ENCODE measurements at regions not wholly inside any gene's neighbourhood (a gene's known extent, or its start where the extent isn't known, plus 50 kb on each side); places are given as distances from the start of the nearest gene placed in this dataset.

DNA sequence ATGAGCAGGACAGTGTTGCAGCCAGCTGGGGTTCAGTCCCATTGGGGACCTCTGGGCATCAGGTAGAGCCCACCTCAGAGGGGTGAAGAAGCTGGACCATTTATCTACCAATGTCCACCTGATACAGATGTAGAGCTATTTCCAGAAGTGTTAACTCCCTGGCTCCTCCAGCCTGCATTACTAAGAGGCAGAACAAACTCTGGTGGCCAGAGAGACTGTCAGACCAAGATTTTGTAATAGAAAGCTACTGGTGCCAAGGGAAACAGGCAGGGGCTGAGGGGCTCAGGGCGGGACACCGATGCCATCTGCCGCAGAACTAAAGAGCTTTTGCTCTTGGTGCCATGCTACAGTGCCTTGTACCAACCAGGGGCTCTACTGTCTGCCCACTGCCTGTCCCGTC lies 268.2 kb upstream of the HABP2 start:
- intact Hi-C loops (cut with DNase I), result loop anchor here in 1 of 2 donors (10.0 kb wide), 2 partner anchors 170 to 1340 kb away; no protein-coding TSS in a partner anchor

GRCh38 chr10:113285305-113285704 lies 267.5 kb upstream of the HABP2 start:
- DNase-seq (ENCODE audit: low spot score), result no peak
- intact Hi-C loops (cut with DNase I), result loop anchor here in 1 of 2 donors (10.0 kb wide), 2 partner anchors 169 to 1341 kb away; no protein-coding TSS in a partner anchor

More for the DNA sequence above, 268.2 kb upstream of the HABP2 start:
- DNase-seq (ENCODE audit: low spot score), result no peak

- intact Hi-C loops (cut with DNase I), result loop anchor here in 1 of 2 donors (10.0 kb wide), 2 partner anchors 167 to 1343 kb away; no protein-coding TSS in a partner anchor
- no peak for DNase-seq (ENCODE audit: low spot score)
These were observed 265.3 kb upstream of the HABP2 start for GRCh38 chr10:113287592-113287991.

DNA sequence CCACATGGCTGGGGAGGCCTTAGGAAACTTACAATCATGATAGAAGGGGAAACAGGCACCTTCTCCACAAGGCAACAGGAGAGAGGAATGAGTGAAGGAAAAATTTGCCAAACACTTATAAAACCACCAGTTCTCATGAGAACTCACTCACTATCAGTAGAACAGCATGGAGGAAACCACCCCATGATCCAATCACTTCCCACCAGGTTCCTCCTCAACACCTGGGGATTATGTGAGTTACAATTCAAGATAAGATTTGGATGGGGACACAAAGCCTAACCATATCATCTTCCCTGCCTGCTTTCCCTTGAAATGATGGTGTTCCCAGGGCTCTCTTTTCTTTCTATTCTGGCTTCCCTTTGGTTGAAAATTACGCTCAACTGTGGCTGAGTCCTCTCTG lies 262.7 kb upstream of the HABP2 start:
- intact Hi-C loops (cut with DNase I), result no loop called here

DNA sequence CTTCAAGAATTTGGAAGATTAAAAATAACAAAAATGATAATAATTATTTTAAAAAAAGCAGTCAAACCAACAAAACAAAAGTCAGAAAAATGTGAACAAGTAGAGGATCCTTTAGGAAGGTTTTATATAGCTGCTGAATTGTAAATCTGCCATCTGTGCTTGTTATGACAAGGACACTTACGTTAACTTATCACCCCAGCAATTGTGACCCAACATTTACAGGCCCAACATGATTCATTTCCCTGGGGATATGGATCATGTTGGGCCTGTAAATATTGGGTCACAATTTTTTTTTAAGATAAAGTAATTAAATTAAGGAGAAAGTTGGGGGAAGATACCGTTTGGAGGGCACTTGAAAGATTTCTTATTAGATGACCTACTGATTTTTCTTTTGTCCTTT lies 261.4 kb upstream of the HABP2 start:
- no peak for DNase-seq (ENCODE audit: low spot score)
- intact Hi-C loops (cut with DNase I), result no loop called here

More for the DNA sequence above, 262.7 kb upstream of the HABP2 start:
- DNase-seq (ENCODE audit: low spot score), result no peak

- DNase-seq (ENCODE audit: low spot score), result no peak
- intact Hi-C loops (cut with DNase I), result no loop called here
These were observed 260.8 kb upstream of the HABP2 start for GRCh38 chr10:113292086-113292485.

GRCh38 chr10:113292743-113293142 lies 260.1 kb upstream of the HABP2 start:
- intact Hi-C loops (cut with DNase I), result no loop called here
- no peak for DNase-seq (ENCODE audit: low spot score)

DNA sequence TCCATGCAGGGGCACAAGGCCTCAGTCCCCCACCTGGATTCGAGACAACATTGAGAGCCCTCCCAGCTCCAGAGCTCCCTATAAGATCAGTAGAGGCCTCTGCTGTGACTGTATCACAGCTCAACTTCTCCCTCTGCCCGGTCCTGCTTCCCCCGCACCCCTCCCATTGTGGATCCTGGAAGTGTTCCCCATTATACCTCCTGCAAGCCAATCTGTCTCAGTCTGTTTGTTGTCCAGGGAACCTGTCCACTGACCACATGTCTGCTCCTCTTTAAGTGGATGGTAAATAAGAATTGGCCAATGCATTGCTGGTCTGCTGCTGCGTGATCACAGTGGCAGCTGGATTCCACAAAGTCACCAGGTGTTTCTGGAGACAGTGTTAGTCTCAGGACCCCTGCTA lies 259.7 kb upstream of the HABP2 start:
- intact Hi-C loops (cut with DNase I), result no loop called here
- no peak for DNase-seq (ENCODE audit: low spot score)

- intact Hi-C loops (cut with DNase I), result no loop called here
- DNase-seq (ENCODE audit: low spot score), result no peak
These were observed 258.0 kb upstream of the HABP2 start for GRCh38 chr10:113294868-113295267.

GRCh38 chr10:113297226-113297625 lies 255.6 kb upstream of the HABP2 start:
- intact Hi-C loops (cut with DNase I), result no loop called here
- no peak for DNase-seq (ENCODE audit: low spot score)

DNA sequence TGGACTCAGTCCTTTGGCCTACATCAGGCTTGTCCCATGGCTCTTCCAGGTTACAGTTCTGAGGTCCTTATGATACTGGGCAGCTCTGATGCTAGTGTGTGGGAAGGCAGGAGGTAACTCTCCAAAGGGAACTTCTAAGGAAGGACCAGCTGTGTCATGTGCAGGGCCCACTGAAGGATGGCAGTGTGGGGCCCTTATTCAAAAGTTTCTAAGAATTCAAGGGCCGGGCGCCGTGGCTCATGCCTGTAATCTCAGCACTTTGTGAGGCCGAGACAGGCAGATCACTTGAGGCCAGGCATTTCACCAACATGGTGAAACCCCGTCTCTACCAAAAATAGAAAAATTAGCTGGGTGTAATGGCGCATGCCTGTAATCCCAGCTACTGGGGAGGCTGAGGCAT lies 254.2 kb upstream of the HABP2 start:
- no peak for DNase-seq (ENCODE audit: low spot score)
- intact Hi-C loops (cut with DNase I), result no loop called here

DNA sequence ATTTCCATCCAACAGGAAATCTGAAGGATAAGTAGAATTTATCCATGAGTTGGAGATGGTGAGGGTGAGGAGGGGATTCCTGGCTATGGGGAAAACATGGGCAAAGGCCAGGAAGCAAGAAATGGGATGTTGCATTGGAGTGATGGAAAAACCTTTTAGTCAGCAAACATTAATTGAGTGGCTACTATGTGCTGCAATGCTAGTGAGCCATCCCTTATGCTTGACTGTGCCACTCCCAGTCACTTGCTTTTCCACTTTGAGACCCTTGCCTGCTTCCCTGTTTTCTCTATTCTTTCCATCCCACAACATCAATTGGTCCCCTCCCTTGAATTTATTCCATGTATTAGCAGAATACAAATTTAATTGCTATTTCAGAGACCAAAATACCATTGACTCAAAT lies 252.7 kb upstream of the HABP2 start:
- intact Hi-C loops (cut with DNase I), result no loop called here

DNA sequence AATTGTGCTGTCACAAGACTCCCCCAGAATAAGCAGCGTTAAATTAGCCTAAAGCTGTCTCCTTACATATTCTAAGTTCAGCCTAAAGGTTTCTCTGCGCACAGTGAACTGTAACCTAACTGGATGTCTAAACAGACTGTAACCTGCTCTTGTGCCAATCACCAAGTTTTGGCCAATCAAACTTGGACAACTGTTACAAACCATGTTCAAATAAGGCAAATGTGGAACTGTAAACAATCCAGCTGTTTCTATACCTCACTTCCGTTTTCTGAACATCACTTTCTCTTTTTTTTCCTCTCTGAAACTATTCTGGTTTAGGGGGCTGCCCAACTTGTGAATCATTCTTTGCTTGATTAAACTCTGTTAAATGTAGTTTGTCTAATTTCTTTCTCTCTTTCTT lies 252.2 kb upstream of the HABP2 start:
- no peak for DNase-seq (ENCODE audit: low spot score)
- intact Hi-C loops (cut with DNase I), result no loop called here

More for the DNA sequence above, 252.7 kb upstream of the HABP2 start:
- no peak for DNase-seq (ENCODE audit: low spot score)

GRCh38 chr10:113301342-113301984 lies 251.4 kb upstream of the HABP2 start:
- DNase-seq (ENCODE audit: low spot score), result no peak
- intact Hi-C loops (cut with DNase I), result no loop called here

GRCh38 chr10:113302062-113302461 lies 250.8 kb upstream of the HABP2 start:
- DNase-seq (ENCODE audit: low spot score), result no peak
- intact Hi-C loops (cut with DNase I), result no loop called here

DNA sequence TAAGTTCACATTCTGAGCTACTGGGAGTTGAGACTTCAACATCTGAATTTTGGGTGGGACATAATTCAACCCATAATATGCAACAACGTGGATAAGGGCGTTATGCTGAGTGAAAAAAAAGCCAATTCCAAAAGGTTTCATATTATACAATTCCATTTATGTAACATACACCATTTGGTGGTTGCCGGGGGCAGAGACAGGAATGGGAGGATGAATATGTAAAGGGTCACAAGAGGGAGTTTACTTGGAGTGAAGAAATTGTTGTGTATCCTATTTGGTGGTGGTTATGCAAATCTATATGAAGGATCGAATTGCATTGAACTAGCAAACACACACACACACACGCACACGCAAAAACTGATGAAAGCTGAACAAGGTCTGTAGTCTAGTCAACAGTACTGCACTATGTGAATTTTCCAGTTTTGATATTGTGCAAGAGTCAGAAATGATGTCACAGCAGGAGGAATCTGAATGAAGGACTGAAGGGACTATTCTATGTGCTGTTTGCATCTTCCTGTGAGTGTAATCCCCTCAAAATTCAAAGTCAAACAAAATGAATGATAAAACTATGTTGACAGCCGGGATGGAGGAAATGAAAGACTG lies 249.2 kb upstream of the HABP2 start:
- intact Hi-C loops (cut with DNase I), result no loop called here
- DNase-seq (ENCODE audit: low spot score), result no peak

GRCh38 chr10:113304726-113305125 lies 248.1 kb upstream of the HABP2 start:
- intact Hi-C loops (cut with DNase I), result no loop called here

GRCh38 chr10:113305871-113306270 lies 247.0 kb upstream of the HABP2 start:
- intact Hi-C loops (cut with DNase I), result no loop called here
- DNase-seq (ENCODE audit: low spot score), result no peak

More at GRCh38 chr10:113304726-113305125, 248.1 kb upstream of the HABP2 start:
- no peak for DNase-seq (ENCODE audit: low spot score)

DNA sequence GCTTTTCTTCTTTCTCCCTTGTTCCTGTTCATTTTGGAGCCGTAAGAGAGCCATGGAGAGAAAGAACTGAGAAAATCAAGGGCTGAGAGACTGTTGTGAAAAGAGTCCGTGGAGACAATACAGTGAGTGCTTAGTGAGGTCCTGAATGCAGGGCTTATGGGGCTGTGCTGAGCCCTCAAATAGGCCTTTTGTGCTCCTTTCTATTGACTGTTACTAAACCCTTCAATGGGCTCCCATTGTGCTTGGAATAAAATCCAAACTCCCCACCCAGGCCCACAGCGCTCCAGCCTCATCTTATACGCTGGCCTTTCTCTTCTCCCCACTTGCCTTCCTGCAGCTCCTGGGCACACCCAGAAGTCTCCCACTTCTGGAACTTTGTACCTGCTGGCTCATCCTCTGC lies 243.1 kb upstream of the HABP2 start:
- intact Hi-C loops (cut with DNase I), result no loop called here
- no peak for DNase-seq (ENCODE audit: low spot score)

GRCh38 chr10:113310347-113310746 lies 242.5 kb upstream of the HABP2 start:
- intact Hi-C loops (cut with DNase I), result no loop called here
- DNase-seq (ENCODE audit: low spot score), result no peak

DNA sequence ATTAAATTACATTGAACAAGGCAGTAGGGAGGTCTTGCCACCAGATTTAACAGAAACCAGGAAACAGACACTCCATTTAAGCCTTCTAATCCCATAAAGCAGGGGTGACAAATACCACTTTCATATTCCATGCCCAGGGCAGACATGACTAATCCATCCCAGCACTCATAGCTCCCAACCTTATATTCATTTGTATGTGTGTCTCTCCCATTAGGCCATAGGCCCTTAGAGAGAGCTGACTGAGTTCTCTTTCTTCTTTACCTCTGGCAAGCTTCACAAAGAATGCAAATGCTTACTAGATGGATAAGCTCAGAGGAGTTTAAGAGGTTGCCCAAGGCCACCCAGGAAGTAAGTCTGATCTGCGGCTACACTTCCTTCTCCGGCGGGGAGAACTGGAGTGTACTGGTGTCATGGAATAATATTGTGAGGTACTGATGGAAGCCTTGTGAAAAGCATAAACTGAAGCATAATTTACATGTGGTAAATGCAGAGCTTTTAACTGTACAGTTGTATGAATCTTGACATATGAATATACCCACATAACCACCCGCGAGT lies 239.7 kb upstream of the HABP2 start:
- intact Hi-C loops (cut with DNase I), result no loop called here
- no peak for DNase-seq (ENCODE audit: low spot score)

All from posterior vena cava (tissue), 2 donors.